ENCODE measurements at regions not wholly inside any gene's neighbourhood (a gene's known extent, or its start where the extent isn't known, plus 50 kb on each side); places are given as distances from the start of the nearest gene placed in this dataset.

- 100% methylated on average over 2 of the region's 7 CpGs for WGBS (ENCODE audit: insufficient coverage)
- peak; percentile 79 to 95 (median 90) for DNase-seq
- H3K4me1 ChIP-seq (ENCODE audit: control extremely low read depth in 1 of 4, control insufficient read depth in 4 of 4, insufficient read depth in 4 of 4, low read length in 3 of 4), result peaks cover 35 to 75% (median 64%) of the 10 kb centered on the region in 4 experiments
- CTCF ChIA-PET, result interaction anchor here (0.7 to 2.5 kb wide), 6 partner anchors 8 to 74 kb away, joined by 3 to 9 read pairs (median 6); partner anchors contain the start of gene PICALM
- peak overlapping the region in 2 of 7 experiments; percentile 12 to 52 for H3K4me3 ChIP-seq (ENCODE audit: control insufficient read depth in 1 of 7, extremely low read depth in 1 of 7, insufficient read depth in 4 of 7, low read depth in 2 of 7, low read length in 6 of 7)
- peak overlapping the region in 1 of 2 experiments; percentile 72 for H3K27ac ChIP-seq (ENCODE audit: insufficient read depth in 1 of 2, low read depth in 1 of 2, low read length in 2 of 2, poor library complexity in 1 of 2, severe bottlenecking in 2 of 2)
- POLR2A ChIA-PET, result interaction anchor here (1.1 kb wide), 1 partner anchor 74 kb away, joined by 5 read pairs; the partner anchor contains the start of gene PICALM
- H3K9me3 ChIP-seq (ENCODE audit: control extremely low read depth in 1 of 5, control insufficient read depth in 4 of 5, insufficient read depth in 2 of 5, low read depth in 1 of 5, low read length in 4 of 5), result no peaks in the 10 kb centered on the region
- H3K27me3 ChIP-seq (replicated peaks in 2 of 5; ENCODE audit: control insufficient read depth in 4 of 5, insufficient read depth in 5 of 5, low read length in 4 of 5), result no peaks in the 10 kb centered on the region
- H3K36me3 ChIP-seq (ENCODE audit: control insufficient read depth in 4 of 4, insufficient read depth in 4 of 4, low read length in 3 of 4), result no peaks in the 10 kb centered on the region
Observed at GRCh38 chr11:86143087-86144030, 74.5 kb upstream of the PICALM start.

DNA sequence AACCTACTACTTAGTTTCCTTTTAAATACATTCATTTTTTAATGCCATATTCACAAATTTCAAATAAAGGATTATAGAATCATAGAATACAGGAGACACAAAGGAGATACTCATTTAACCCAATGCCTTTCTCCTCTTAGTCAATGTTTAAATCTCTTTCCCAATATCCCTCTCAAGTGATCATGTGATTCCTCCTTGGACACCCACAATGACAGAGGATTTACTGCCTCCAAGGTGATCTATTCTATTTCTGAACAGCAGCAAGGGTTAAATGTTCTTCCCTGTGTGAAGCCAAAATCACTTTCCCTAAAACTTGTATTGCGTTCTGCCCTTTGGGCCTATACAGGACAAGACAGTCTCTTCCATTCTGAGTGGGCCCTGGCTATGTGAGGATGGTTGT is 73.3 kb upstream of the PICALM start:
- no peak overlapping the region for H3K4me3 ChIP-seq (ENCODE audit: control insufficient read depth in 1 of 7, extremely low read depth in 1 of 7, insufficient read depth in 4 of 7, low read depth in 2 of 7, low read length in 6 of 7)
- DNase-seq, result no peak
- H3K36me3 ChIP-seq (ENCODE audit: control insufficient read depth in 4 of 4, insufficient read depth in 4 of 4, low read length in 3 of 4), result no peaks in the 10 kb centered on the region
- WGBS (ENCODE audit: insufficient coverage), result 100% methylated on average over 1 of the region's 1 CpG
- ChIA-PET POLR2A (no interaction called here), CTCF (interaction anchor here (0.9 to 2.5 kb wide), 5 partner anchors 8 to 73 kb away, joined by 3 to 9 read pairs (median 6); partner anchors contain the start of gene PICALM)
- no peak overlapping the region for H3K27ac ChIP-seq (ENCODE audit: insufficient read depth in 1 of 2, low read depth in 1 of 2, low read length in 2 of 2, poor library complexity in 1 of 2, severe bottlenecking in 2 of 2)
- H3K27me3 ChIP-seq (replicated peaks in 2 of 5; ENCODE audit: control insufficient read depth in 4 of 5, insufficient read depth in 5 of 5, low read length in 4 of 5), result no peaks in the 10 kb centered on the region
- peaks cover 37 to 76% (median 66%) of the 10 kb centered on the region in 4 experiments for H3K4me1 ChIP-seq (ENCODE audit: control extremely low read depth in 1 of 4, control insufficient read depth in 4 of 4, insufficient read depth in 4 of 4, low read length in 3 of 4)
- no peaks in the 10 kb centered on the region for H3K9me3 ChIP-seq (ENCODE audit: control extremely low read depth in 1 of 5, control insufficient read depth in 4 of 5, insufficient read depth in 2 of 5, low read depth in 1 of 5, low read length in 4 of 5)

DNA sequence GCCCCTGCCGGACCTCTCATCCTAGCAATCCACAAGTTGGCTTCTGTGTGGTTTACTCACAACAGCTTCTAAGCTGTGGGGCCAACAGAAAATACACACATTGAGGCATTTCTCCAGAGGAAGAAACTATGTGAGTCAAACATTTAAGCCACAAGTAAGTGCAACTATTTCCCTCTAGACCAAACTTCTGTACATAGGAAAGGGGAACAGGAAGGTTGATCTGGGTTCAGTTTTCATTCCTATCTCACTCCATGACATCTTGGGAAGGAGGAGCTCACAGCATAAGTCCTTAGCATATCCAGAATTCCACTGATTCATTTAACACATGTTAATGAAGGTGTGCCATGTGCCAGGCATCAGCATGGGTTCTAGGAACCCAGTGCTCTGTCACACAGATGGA is 72.8 kb upstream of the PICALM start:
- Histone ChIP-seq H3K4me1 (ENCODE audit: control extremely low read depth in 1 of 4, control insufficient read depth in 4 of 4, insufficient read depth in 4 of 4, low read length in 3 of 4) (peaks cover 37 to 75% (median 66%) of the 10 kb centered on the region in 4 experiments), H3K36me3 (ENCODE audit: control insufficient read depth in 4 of 4, insufficient read depth in 4 of 4, low read length in 3 of 4) (no peaks in the 10 kb centered on the region), H3K27ac (ENCODE audit: insufficient read depth in 1 of 2, low read depth in 1 of 2, low read length in 2 of 2, poor library complexity in 1 of 2, severe bottlenecking in 2 of 2) (no peak overlapping the region), H3K27me3 (replicated peaks in 2 of 5; ENCODE audit: control insufficient read depth in 4 of 5, insufficient read depth in 5 of 5, low read length in 4 of 5) (no peaks in the 10 kb centered on the region), H3K9me3 (ENCODE audit: control extremely low read depth in 1 of 5, control insufficient read depth in 4 of 5, insufficient read depth in 2 of 5, low read depth in 1 of 5, low read length in 4 of 5) (no peaks in the 10 kb centered on the region), H3K4me3 (ENCODE audit: control insufficient read depth in 1 of 7, extremely low read depth in 1 of 7, insufficient read depth in 4 of 7, low read depth in 2 of 7, low read length in 6 of 7) (no peak overlapping the region)
- DNase-seq, result peak in 1 of 3 donors; percentile 45
- POLR2A ChIA-PET, result no interaction called here
- WGBS (ENCODE audit: insufficient coverage), result 100% methylated on average over 1 of the region's 1 CpG
- CTCF ChIA-PET, result interaction anchor here (1.3 to 2.5 kb wide), 3 partner anchors 10 to 73 kb away, joined by 4 to 9 read pairs (median 8); partner anchors contain the start of gene PICALM

DNA sequence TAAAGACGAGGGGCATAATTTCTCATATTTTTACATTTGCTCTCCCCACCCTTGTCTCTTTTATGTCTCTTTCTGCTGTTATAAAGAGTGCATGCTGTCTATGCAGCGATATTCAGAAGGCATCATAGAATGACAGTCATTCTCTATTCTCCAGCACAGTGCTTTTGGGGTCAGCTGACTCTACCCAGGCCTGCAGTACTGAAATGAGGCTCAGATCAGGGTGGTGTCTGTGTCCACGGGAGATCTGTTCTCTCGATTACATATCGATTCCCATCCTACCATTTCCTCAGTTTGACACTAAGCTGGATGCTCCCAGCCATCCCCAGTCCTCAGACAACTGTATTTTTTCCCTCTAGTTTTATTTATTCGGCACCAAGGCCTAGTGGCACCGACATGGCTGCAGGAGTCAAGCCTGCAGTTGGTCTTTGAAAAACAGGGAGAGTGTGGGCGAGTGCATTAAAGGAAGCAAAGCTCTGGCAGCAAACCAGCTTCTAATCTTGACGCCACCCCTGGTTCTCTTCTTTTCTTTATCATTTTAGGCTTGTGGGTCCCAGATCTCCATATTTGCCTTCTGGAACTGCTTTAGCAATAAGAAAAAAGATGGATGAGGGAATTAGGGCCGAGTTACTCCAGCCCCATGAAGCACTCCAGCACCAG is 71.6 kb upstream of the PICALM start:
- Histone ChIP-seq H3K4me1 (ENCODE audit: control extremely low read depth in 1 of 4, control insufficient read depth in 4 of 4, insufficient read depth in 4 of 4, low read length in 3 of 4) (peaks cover 37 to 79% (median 67%) of the 10 kb centered on the region in 4 experiments), H3K27me3 (replicated peaks in 2 of 5; ENCODE audit: control insufficient read depth in 4 of 5, insufficient read depth in 5 of 5, low read length in 4 of 5) (no peaks in the 10 kb centered on the region), H3K27ac (ENCODE audit: insufficient read depth in 1 of 2, low read depth in 1 of 2, low read length in 2 of 2, poor library complexity in 1 of 2, severe bottlenecking in 2 of 2) (no peak overlapping the region), H3K4me3 (ENCODE audit: control insufficient read depth in 1 of 7, extremely low read depth in 1 of 7, insufficient read depth in 4 of 7, low read depth in 2 of 7, low read length in 6 of 7) (no peak overlapping the region), H3K9me3 (ENCODE audit: control extremely low read depth in 1 of 5, control insufficient read depth in 4 of 5, insufficient read depth in 2 of 5, low read depth in 1 of 5, low read length in 4 of 5) (no peaks in the 10 kb centered on the region), H3K36me3 (ENCODE audit: control insufficient read depth in 4 of 4, insufficient read depth in 4 of 4, low read length in 3 of 4) (no peaks in the 10 kb centered on the region)
- WGBS (ENCODE audit: insufficient coverage), result 93% methylated on average over 7 of the region's 10 CpGs
- POLR2A ChIA-PET, result no interaction called here
- CTCF ChIA-PET, result interaction anchor here (0.6 to 1.3 kb wide), 3 partner anchors 11 to 73 kb away, joined by 3 to 6 read pairs (median 4); partner anchors contain the start of gene PICALM
- DNase-seq, result no peak

- ChIA-PET POLR2A (no interaction called here), CTCF (interaction anchor here (1.1 to 1.2 kb wide), 2 partner anchors 12 to 38 kb away, joined by 3 read pairs; no protein-coding TSS in a partner anchor)
- H3K27ac ChIP-seq (ENCODE audit: insufficient read depth in 1 of 2, low read depth in 1 of 2, low read length in 2 of 2, poor library complexity in 1 of 2, severe bottlenecking in 2 of 2), result peak overlapping the region in 1 of 2 experiments; percentile 49
Observed at GRCh38 chr11:86138958-86139357, 70.1 kb upstream of the PICALM start.

DNA sequence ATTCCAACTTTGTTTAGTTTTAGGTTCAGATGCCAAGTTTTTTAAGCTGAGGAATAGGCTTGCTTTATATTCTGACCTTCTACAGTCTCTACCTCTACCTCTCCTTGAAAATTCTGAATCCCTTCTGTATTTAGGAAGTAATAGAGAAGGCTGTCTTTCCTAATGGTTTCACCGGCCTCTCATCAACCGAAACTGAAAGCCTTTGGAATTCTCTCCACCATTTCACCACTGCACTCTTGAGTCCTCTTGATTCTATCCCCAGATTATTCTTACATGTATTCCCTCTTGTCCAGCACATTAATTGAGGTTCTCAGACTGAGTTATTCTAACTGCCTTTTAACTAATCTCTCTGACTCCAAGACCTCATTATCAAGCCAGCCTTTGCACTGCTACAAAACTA is 67.7 kb upstream of the PICALM start:
- WGBS (ENCODE audit: insufficient coverage), result 100% methylated on average over 2 of the region's 2 CpGs
- CTCF ChIA-PET, result interaction anchor here (1.1 to 1.2 kb wide), 2 partner anchors 13 to 34 kb away, joined by 3 read pairs; no protein-coding TSS in a partner anchor
- POLR2A ChIA-PET, result no interaction called here
- Histone ChIP-seq H3K36me3 (ENCODE audit: control insufficient read depth in 4 of 4, insufficient read depth in 4 of 4, low read length in 3 of 4) (no peaks in the 10 kb centered on the region), H3K27me3 (replicated peaks in 2 of 5; ENCODE audit: control insufficient read depth in 4 of 5, insufficient read depth in 5 of 5, low read length in 4 of 5) (no peaks in the 10 kb centered on the region), H3K27ac (ENCODE audit: insufficient read depth in 1 of 2, low read depth in 1 of 2, low read length in 2 of 2, poor library complexity in 1 of 2, severe bottlenecking in 2 of 2) (no peak overlapping the region), H3K4me1 (ENCODE audit: control extremely low read depth in 1 of 4, control insufficient read depth in 4 of 4, insufficient read depth in 4 of 4, low read length in 3 of 4) (peaks cover 30 to 50% (median 43%) of the 10 kb centered on the region in 4 experiments), H3K4me3 (ENCODE audit: control insufficient read depth in 1 of 7, extremely low read depth in 1 of 7, insufficient read depth in 4 of 7, low read depth in 2 of 7, low read length in 6 of 7) (no peak overlapping the region), H3K9me3 (ENCODE audit: control extremely low read depth in 1 of 5, control insufficient read depth in 4 of 5, insufficient read depth in 2 of 5, low read depth in 1 of 5, low read length in 4 of 5) (no peaks in the 10 kb centered on the region)
- DNase-seq, result no peak

More at GRCh38 chr11:86138958-86139357, 70.1 kb upstream of the PICALM start:
- H3K9me3 ChIP-seq (ENCODE audit: control extremely low read depth in 1 of 5, control insufficient read depth in 4 of 5, insufficient read depth in 2 of 5, low read depth in 1 of 5, low read length in 4 of 5), result no peaks in the 10 kb centered on the region
- H3K36me3 ChIP-seq (ENCODE audit: control insufficient read depth in 4 of 4, insufficient read depth in 4 of 4, low read length in 3 of 4), result no peaks in the 10 kb centered on the region
- H3K27me3 ChIP-seq (replicated peaks in 2 of 5; ENCODE audit: control insufficient read depth in 4 of 5, insufficient read depth in 5 of 5, low read length in 4 of 5), result no peaks in the 10 kb centered on the region
- DNase-seq, result peak; percentile 40 to 85 (median 81)
- peak overlapping the region in 2 of 7 experiments; percentile 8 to 16 for H3K4me3 ChIP-seq (ENCODE audit: control insufficient read depth in 1 of 7, extremely low read depth in 1 of 7, insufficient read depth in 4 of 7, low read depth in 2 of 7, low read length in 6 of 7)
- 0% methylated on average over 1 of the region's 4 CpGs for WGBS (ENCODE audit: insufficient coverage)
- H3K4me1 ChIP-seq (ENCODE audit: control extremely low read depth in 1 of 4, control insufficient read depth in 4 of 4, insufficient read depth in 4 of 4, low read length in 3 of 4), result peaks cover 46 to 75% (median 62%) of the 10 kb centered on the region in 4 experiments
